Keratinocyte (primary cell): ENCODE measurements at regions not wholly inside any gene's neighbourhood (a gene's known extent, or its start where the extent isn't known, plus 50 kb on each side); places are given as distances from the start of the nearest gene placed in this dataset.

Source experiments
- DNase-seq: peaks from one replicate; pipeline ENCODE4 v3.0.0-alpha.2; 2011; ENCODE audit warnings: low read depth, missing footprints, low spot score
- FAIRE-seq: peaks from 2 replicates; lab custom pipeline; 2011; peaks lifted over from hg19 to GRCh38; lab: Jason Lieb, UNC
- H2AFZ ChIP-seq: 2 replicates; pipeline ENCODE4 v1.6.0; 2012; ENCODE audit warnings: low read length, control low read depth, inconsistent platforms; ENCODE audit not compliant: control insufficient read depth
- H3K27ac ChIP-seq: 2 replicates; pipeline ENCODE4 v1.5.1; 2011; ENCODE audit warnings: low read length; ENCODE audit not compliant: control insufficient read depth, insufficient read depth
- H3K27me3 ChIP-seq: 3 replicates; pipeline ENCODE4 v1.6.0; 2011; ENCODE audit warnings: low read length; ENCODE audit not compliant: control insufficient read depth, insufficient read depth; ENCODE audit errors: extremely low read depth
- H3K36me3 ChIP-seq, 2 experiments: 2 replicates in 1 of 2; 3 replicates in 1 of 2; pipeline ENCODE4 v1.5.1; 2011; ENCODE audit warnings: low read length in 2 of 2, mild to moderate bottlenecking in 1 of 2; ENCODE audit not compliant: control insufficient read depth in 2 of 2, insufficient read depth in 2 of 2; ENCODE audit errors: extremely low read depth in 1 of 2
- H3K4me1 ChIP-seq: 3 replicates; pipeline ENCODE4 v1.5.1; 2011; ENCODE audit warnings: low read length; ENCODE audit not compliant: control insufficient read depth, insufficient read depth; ENCODE audit errors: extremely low read depth
- H3K4me2 ChIP-seq: 3 replicates; pipeline ENCODE4 v1.6.0; 2011; ENCODE audit warnings: low read depth, low read length; ENCODE audit not compliant: control insufficient read depth, insufficient read depth; ENCODE audit errors: extremely low read depth
- H3K4me3 ChIP-seq, 3 experiments: fragments of 200-600 bp in 1 of 3; sonication (generic) in 1 of 3; 2 replicates in 2 of 3; 3 replicates in 1 of 3; pipeline ENCODE4 v1.5.1; 2011 to 2016; ENCODE audit warnings: low read length in 3 of 3, mild to moderate bottlenecking in 3 of 3, control low read depth in 2 of 3, inconsistent platforms in 1 of 3, low read depth in 1 of 3, mixed read lengths in 1 of 3, mixed run types in 1 of 3, moderate library complexity in 1 of 3; ENCODE audit not compliant: control insufficient read depth in 2 of 3, insufficient read depth in 2 of 3; ENCODE audit errors: extremely low read depth in 1 of 3
- H3K79me2 ChIP-seq: 2 replicates; pipeline ENCODE4 v1.6.0; 2012; ENCODE audit warnings: low read length; ENCODE audit not compliant: control insufficient read depth, insufficient read depth
- H3K9ac ChIP-seq: 3 replicates; pipeline ENCODE4 v1.6.0; 2011; ENCODE audit warnings: low read length; ENCODE audit not compliant: control insufficient read depth, insufficient read depth; ENCODE audit errors: extremely low read depth
- H3K9me1 ChIP-seq: 3 replicates; pipeline ENCODE4 v1.6.0; 2011; ENCODE audit warnings: low read length; ENCODE audit not compliant: control insufficient read depth, insufficient read depth; ENCODE audit errors: extremely low read depth
- H3K9me3 ChIP-seq: 2 replicates; pipeline ENCODE4 v1.5.1; 2012; ENCODE audit warnings: low read depth, low read length; ENCODE audit not compliant: control insufficient read depth
- H4K20me1 ChIP-seq: 3 replicates; pipeline ENCODE4 v1.6.0; 2011; ENCODE audit warnings: low read length; ENCODE audit not compliant: control insufficient read depth, insufficient read depth; ENCODE audit errors: extremely low read depth
- CTCF ChIP-seq, 3 experiments: IDR thresholded peaks in 1 of 3; conservative IDR thresholded peaks in 1 of 3; optimal IDR thresholded peaks in 1 of 3; 2 replicates in 2 of 3; 3 replicates in 1 of 3; pipeline versions ENCODE3 to v1.5.1; 2011; ENCODE audit warnings: low read length in 3 of 3, mild to moderate bottlenecking in 3 of 3, moderate library complexity in 2 of 3, control low read depth in 1 of 3, inconsistent platforms in 1 of 3; ENCODE audit not compliant: insufficient read depth in 2 of 3; ENCODE audit errors: extremely low read depth in 1 of 3
- EZH2 ChIP-seq: IDR thresholded peaks from one replicate; pipeline ENCODE4 v1.6.1; 2012; ENCODE audit warnings: inconsistent platforms, mild to moderate bottlenecking, low read length, moderate library complexity
- dilution Hi-C: fragments of 300-500 bp; cut with MboI; formaldehyde crosslinking; loops from one replicate; pipeline ENCODE4 v1.7.0; 2020; ENCODE audit warnings: low sequenced_read_pairs; ENCODE audit not compliant: extremely low pct_ligation_motif_present

GRCh38 chr2:238689331-238689730 is 158.6 kb upstream of the TWIST2 start:
- Histone ChIP-seq H3K9ac (no peak overlapping the region), H3K4me3 (no peak overlapping the region)
- FAIRE-seq: no peak

GRCh38 chr2:238689871-238690389 is 158.0 kb upstream of the TWIST2 start:
- no peak overlapping the region for H3K4me3 ChIP-seq
- no peaks in the 10 kb centered on the region for H3K9me1 ChIP-seq
- no peak for TF ChIP-seq EZH2
- no peak overlapping the region for H3K27ac ChIP-seq
- FAIRE-seq (no peak), DNase-seq (no peak)
- H3K27me3 ChIP-seq: peaks cover 11% of the 10 kb centered on the region
- H3K36me3 ChIP-seq: no peaks in the 10 kb centered on the region
- H2AFZ ChIP-seq: no peak overlapping the region
- H3K9me3 ChIP-seq: no peaks in the 10 kb centered on the region
- H3K9ac ChIP-seq: no peak overlapping the region
- dilution Hi-C loops: no loop called here
- H3K79me2 ChIP-seq: no peaks in the 10 kb centered on the region
- no peaks in the 10 kb centered on the region for H4K20me1 ChIP-seq
- H3K4me2 ChIP-seq: no peak overlapping the region
- peaks cover 5% of the 10 kb centered on the region for H3K4me1 ChIP-seq

More at GRCh38 chr2:238689331-238689730, 158.6 kb upstream of the TWIST2 start:
- Histone ChIP-seq H3K9me3 (no peaks in the 10 kb centered on the region), H2AFZ (no peak overlapping the region), H3K27me3 (peaks cover 11% of the 10 kb centered on the region), H3K9me1 (no peaks in the 10 kb centered on the region), H3K27ac (no peak overlapping the region), H4K20me1 (no peaks in the 10 kb centered on the region), H3K4me2 (no peak overlapping the region), H3K4me1 (peaks cover 11% of the 10 kb centered on the region), H3K36me3 (no peaks in the 10 kb centered on the region), H3K79me2 (no peaks in the 10 kb centered on the region)
- dilution Hi-C loops: no loop called here
- TF ChIP-seq CTCF (optimal IDR thresholded peaks at IDR 0.05 in 1 of 3, IDR thresholded peaks at IDR 0.05 in 1 of 3, conservative IDR thresholded peaks at IDR 0.05 in 1 of 3; ENCODE audit: extremely low read depth in 1 of 3, insufficient read depth in 2 of 3, low read length in 3 of 3) (no peak), EZH2 (no peak)
- no peak for DNase-seq

- H4K20me1 ChIP-seq: no peaks in the 10 kb centered on the region
- DNase-seq: no peak
- no peak overlapping the region for H3K4me3 ChIP-seq
- TF ChIP-seq EZH2 (no peak), CTCF (optimal IDR thresholded peaks at IDR 0.05 in 1 of 3, IDR thresholded peaks at IDR 0.05 in 1 of 3, conservative IDR thresholded peaks at IDR 0.05 in 1 of 3; ENCODE audit: extremely low read depth in 1 of 3, insufficient read depth in 2 of 3, low read length in 3 of 3) (no peak)
- H3K9ac ChIP-seq: no peak overlapping the region
- FAIRE-seq: no peak
- no peaks in the 10 kb centered on the region for H3K36me3 ChIP-seq
- H3K79me2 ChIP-seq: no peaks in the 10 kb centered on the region
- H3K4me1 ChIP-seq: no peaks in the 10 kb centered on the region
- dilution Hi-C loops: no loop called here
- no peaks in the 10 kb centered on the region for H3K9me3 ChIP-seq
- no peak overlapping the region for H2AFZ ChIP-seq
- no peak overlapping the region for H3K27ac ChIP-seq
- no peak overlapping the region for H3K4me2 ChIP-seq
- peaks cover 11% of the 10 kb centered on the region for H3K27me3 ChIP-seq
- H3K9me1 ChIP-seq: no peaks in the 10 kb centered on the region
Measured at GRCh38 chr2:238690511-238690910, 157.4 kb upstream of the TWIST2 start.
